Loucy (cell line): ENCODE measurements at regions not wholly inside any gene's neighbourhood (a gene's known extent, or its start where the extent isn't known, plus 50 kb on each side); places are given as distances from the start of the nearest gene placed in this dataset.

Experiments used
- H2AFZ ChIP-seq: fragments of 200-600 bp; sonication (generic); 2 replicates; pipeline ENCODE4 v1.6.0; 2016; ENCODE audit warnings: antibody characterized with exemption, mild to moderate bottlenecking, low read length, moderate library complexity
- H3F3A ChIP-seq: fragments of 200-600 bp; 2 replicates; pipeline ENCODE4 v1.6.0; 2016; ENCODE audit warnings: antibody characterized with exemption, low read depth, mild to moderate bottlenecking
- H3K27me3 ChIP-seq: fragments of 200-600 bp; sonication (generic); 2 replicates; pipeline ENCODE4 v1.6.1; 2014; ENCODE audit warnings: low read length, mild to moderate bottlenecking; ENCODE audit not compliant: insufficient read depth, poor library complexity, severe bottlenecking
- H3K36me3 ChIP-seq: fragments of 200-600 bp; sonication (generic); 2 replicates; pipeline ENCODE4 v1.6.1; 2016; ENCODE audit warnings: low read length; ENCODE audit not compliant: insufficient read depth
- H3K4me1 ChIP-seq: fragments of 200-600 bp; sonication (generic); 2 replicates; pipeline ENCODE4 v1.5.1; 2014; ENCODE audit warnings: low read length, mild to moderate bottlenecking; ENCODE audit not compliant: insufficient read depth, poor library complexity, severe bottlenecking
- H3K4me2 ChIP-seq: fragments of 200-600 bp; sonication (generic); 2 replicates; pipeline ENCODE4 v1.6.0; 2014; ENCODE audit warnings: antibody characterized with exemption, low read length, low read depth, mild to moderate bottlenecking; ENCODE audit not compliant: poor library complexity, severe bottlenecking
- H3K4me3 ChIP-seq: fragments of 200-600 bp; sonication (generic); 2 replicates; pipeline ENCODE4 v1.5.1; 2014; ENCODE audit warnings: low read length, mild to moderate bottlenecking, mixed read lengths; ENCODE audit not compliant: poor library complexity, severe bottlenecking
- H3K79me2 ChIP-seq: fragments of 200-600 bp; sonication (generic); 2 replicates; pipeline ENCODE4 v1.6.1; 2014; ENCODE audit warnings: low read length; ENCODE audit not compliant: insufficient read depth
- H3K9ac ChIP-seq: fragments of 200-600 bp; sonication (generic); 2 replicates; pipeline ENCODE4 v1.6.0; 2014; ENCODE audit warnings: mild to moderate bottlenecking, low read depth, low read length, moderate library complexity; ENCODE audit not compliant: poor library complexity, severe bottlenecking
- H3K9me2 ChIP-seq: fragments of 200-600 bp; sonication (generic); replicated peaks from 2 replicates; pipeline ENCODE4 v1.6.1; 2016; ENCODE audit warnings: low read depth, low read length, mixed read lengths
- H3K9me3 ChIP-seq: fragments of 200-600 bp; sonication (generic); 2 replicates; pipeline ENCODE4 v1.6.1; 2014; ENCODE audit warnings: mild to moderate bottlenecking, antibody characterized with exemption, low read length, low read depth; ENCODE audit not compliant: insufficient read depth
- H4K20me1 ChIP-seq: fragments of 200-600 bp; sonication (generic); 2 replicates; pipeline ENCODE4 v1.6.0; 2014; ENCODE audit warnings: antibody characterized with exemption, low read length, mild to moderate bottlenecking; ENCODE audit not compliant: insufficient read depth, poor library complexity, severe bottlenecking
- CTCF ChIP-seq: fragments of 200-600 bp; sonication (generic); conservative IDR thresholded peaks from 2 replicates; pipeline ENCODE4 v1.5.1; 2014; ENCODE audit warnings: mild to moderate bottlenecking, antibody characterized with exemption, low read length
- EZH2phosphoT487 ChIP-seq: fragments of 200-600 bp; IDR thresholded peaks from 2 replicates; pipeline ENCODE4 v1.6.1; 2018; ENCODE audit warnings: antibody characterized with exemption, mild to moderate bottlenecking, moderate library complexity, borderline replicate concordance

GRCh38 chr6:14943116-14943515 is 302.8 kb upstream of the JARID2 start:
- Histone ChIP-seq H2AFZ (no peak overlapping the region), H3K4me1 (peaks cover 23% of the 10 kb centered on the region), H3K9me3 (no peaks in the 10 kb centered on the region), H3K9me2 (no peaks in the 10 kb centered on the region), H4K20me1 (no peaks in the 10 kb centered on the region), H3K36me3 (no peaks in the 10 kb centered on the region), H3K9ac (no peak overlapping the region), H3K79me2 (no peaks in the 10 kb centered on the region), H3K27me3 (no peaks in the 10 kb centered on the region), H3K4me2 (no peak overlapping the region), H3F3A (no peaks in the 10 kb centered on the region), H3K4me3 (no peak overlapping the region)
- TF ChIP-seq CTCF (no peak), EZH2phosphoT487 (no peak)

GRCh38 chr6:14944593-14944992 is 301.3 kb upstream of the JARID2 start:
- TF ChIP-seq CTCF (no peak), EZH2phosphoT487 (no peak)
- Histone ChIP-seq H3K9me3 (no peaks in the 10 kb centered on the region), H3K36me3 (no peaks in the 10 kb centered on the region), H3K27me3 (no peaks in the 10 kb centered on the region), H4K20me1 (no peaks in the 10 kb centered on the region), H3K9me2 (no peaks in the 10 kb centered on the region), H3K4me1 (peaks cover 23% of the 10 kb centered on the region), H3K9ac (peak overlapping the region; percentile 21), H3K79me2 (no peaks in the 10 kb centered on the region), H3F3A (no peaks in the 10 kb centered on the region), H3K4me3 (no peak overlapping the region), H2AFZ (peak overlapping the region; percentile 39; the same call in 1 of the 2 replicates), H3K4me2 (no peak overlapping the region)

GRCh38 chr6:14945461-14946185 is 300.2 kb upstream of the JARID2 start:
- Histone ChIP-seq H3K9me2 (no peaks in the 10 kb centered on the region), H3K9me3 (no peaks in the 10 kb centered on the region), H3K4me3 (no peak overlapping the region), H3K9ac (peak overlapping the region; percentile 21), H3K4me1 (peaks cover 23% of the 10 kb centered on the region), H3K4me2 (no peak overlapping the region), H3K79me2 (no peaks in the 10 kb centered on the region), H3K27me3 (no peaks in the 10 kb centered on the region), H3F3A (no peaks in the 10 kb centered on the region), H3K36me3 (no peaks in the 10 kb centered on the region), H2AFZ (peak overlapping the region; percentile 70), H4K20me1 (no peaks in the 10 kb centered on the region)
- no peak for TF ChIP-seq EZH2phosphoT487
- TF ChIP-seq CTCF: no peak
